H9 (cell line): ENCODE measurements at regions not wholly inside any gene's neighbourhood (a gene's known extent, or its start where the extent isn't known, plus 50 kb on each side); places are given as distances from the start of the nearest gene placed in this dataset.

ENCODE experiments used
- DNase-seq: peaks from one replicate; pipeline ENCODE4 v3.0.0-alpha.2; 2017
- H2AFZ ChIP-seq: one replicate; pipeline ENCODE4 v1.6.1; 2013; ENCODE audit warnings: mild to moderate bottlenecking, low read length, control low read depth, moderate library complexity
- H2AK5ac ChIP-seq: 2 replicates; pipeline ENCODE4 v1.6.1; 2013; ENCODE audit warnings: low read length, control low read depth, mixed read lengths; ENCODE audit not compliant: insufficient read length
- H2BK120ac ChIP-seq: one replicate; pipeline ENCODE4 v1.6.1; 2013; ENCODE audit warnings: low read depth, mild to moderate bottlenecking, low read length, control low read depth, inconsistent platforms; ENCODE audit not compliant: poor library complexity, severe bottlenecking
- H2BK12ac ChIP-seq: 2 replicates; pipeline ENCODE4 v1.6.1; 2013; ENCODE audit warnings: low read length, control low read depth, mixed read lengths, low read depth; ENCODE audit not compliant: insufficient read length
- H2BK15ac ChIP-seq: 2 replicates; pipeline ENCODE4 v1.6.1; 2013; ENCODE audit warnings: low read depth, low read length, control low read depth
- H2BK20ac ChIP-seq: one replicate; pipeline ENCODE4 v1.6.1; 2013; ENCODE audit warnings: low read depth, mild to moderate bottlenecking, low read length, control low read depth, inconsistent platforms; ENCODE audit not compliant: poor library complexity, severe bottlenecking
- H2BK5ac ChIP-seq: 2 replicates; pipeline ENCODE4 v1.6.1; 2013; ENCODE audit warnings: low read length, control low read depth, mixed read lengths; ENCODE audit not compliant: insufficient read length
- H3K14ac ChIP-seq: 2 replicates; pipeline ENCODE4 v1.6.1; 2013; ENCODE audit warnings: low read length, control low read depth; ENCODE audit not compliant: insufficient read depth
- H3K18ac ChIP-seq: 2 replicates; pipeline ENCODE4 v1.6.1; 2013; ENCODE audit warnings: low read depth, mild to moderate bottlenecking, mixed read lengths, low read length, control low read depth; ENCODE audit not compliant: insufficient read length
- H3K23ac ChIP-seq: 2 replicates; pipeline ENCODE4 v1.6.1; 2013; ENCODE audit warnings: low read length, control low read depth, mixed read lengths, low read depth; ENCODE audit not compliant: insufficient read length
- H3K23me2 ChIP-seq: 2 replicates; pipeline ENCODE4 v1.6.1; 2013; ENCODE audit warnings: low read depth, mild to moderate bottlenecking, mixed read lengths, low read length, control low read depth; ENCODE audit not compliant: insufficient read length, poor library complexity, severe bottlenecking
- H3K27ac ChIP-seq: 2 replicates; pipeline ENCODE4 v1.5.1; 2013; ENCODE audit warnings: low read length, control low read depth, mixed read lengths, low read depth; ENCODE audit not compliant: insufficient read length
- H3K27me3 ChIP-seq: 2 replicates; pipeline ENCODE4 v1.6.1; 2013; ENCODE audit warnings: low read length, control low read depth, inconsistent platforms; ENCODE audit not compliant: insufficient read depth
- H3K4ac ChIP-seq: 2 replicates; pipeline ENCODE4 v1.6.1; 2013; ENCODE audit warnings: low read depth, mild to moderate bottlenecking, control low read depth, inconsistent platforms, low read length, moderate library complexity
- H3K4me1 ChIP-seq: 2 replicates; pipeline ENCODE4 v1.6.1; 2013; ENCODE audit warnings: low read length, control low read depth, inconsistent platforms; ENCODE audit not compliant: insufficient read depth
- H3K4me2 ChIP-seq: 2 replicates; pipeline ENCODE4 v1.6.1; 2013; ENCODE audit warnings: low read length, control low read depth, mixed read lengths; ENCODE audit not compliant: insufficient read length, insufficient read depth
- H3K56ac ChIP-seq: 2 replicates; pipeline ENCODE4 v1.6.1; 2013; ENCODE audit warnings: low read depth, mild to moderate bottlenecking, mixed read lengths, low read length, control low read depth; ENCODE audit not compliant: insufficient read length
- H3K79me1 ChIP-seq: 2 replicates; pipeline ENCODE4 v1.6.1; 2013; ENCODE audit warnings: low read depth, mild to moderate bottlenecking, moderate library complexity, low read length, control low read depth, inconsistent platforms; ENCODE audit not compliant: insufficient read depth, poor library complexity, severe bottlenecking
- H3K79me2 ChIP-seq: 2 replicates; pipeline ENCODE4 v1.6.1; 2013; ENCODE audit warnings: low read length, control low read depth, inconsistent platforms; ENCODE audit not compliant: insufficient read depth
- H3K9ac ChIP-seq: 2 replicates; pipeline ENCODE4 v1.6.1; 2013; ENCODE audit warnings: low read length, control low read depth, mixed read lengths; ENCODE audit not compliant: insufficient read length; ENCODE audit errors: extremely low read depth
- H3K9me3 ChIP-seq: one replicate; pipeline ENCODE4 v1.6.1; 2013; ENCODE audit warnings: low read depth, low read length, inconsistent platforms; ENCODE audit not compliant: control insufficient read depth
- H3T11ph ChIP-seq: one replicate; pipeline ENCODE4 v1.6.1; 2013; ENCODE audit warnings: mild to moderate bottlenecking, low read length, control low read depth, inconsistent platforms
- H4K20me1 ChIP-seq: one replicate; pipeline ENCODE4 v1.6.1; 2013; ENCODE audit not compliant: control insufficient read depth, insufficient read length, insufficient read depth
- H4K5ac ChIP-seq: 2 replicates; pipeline ENCODE4 v1.6.1; 2013; ENCODE audit warnings: low read depth, mild to moderate bottlenecking, mixed read lengths, low read length, control low read depth; ENCODE audit not compliant: insufficient read length
- H4K8ac ChIP-seq: replicated peaks from 2 replicates; pipeline ENCODE4 v1.6.1; 2013; ENCODE audit warnings: low read length, control low read depth, mixed read lengths, low read depth; ENCODE audit not compliant: insufficient read length
- H4K91ac ChIP-seq: 2 replicates; pipeline ENCODE4 v1.6.1; 2013; ENCODE audit warnings: low read depth, mild to moderate bottlenecking, moderate library complexity, mixed read lengths, low read length, control low read depth; ENCODE audit not compliant: insufficient read length
- H3K27ac Mint-ChIP-seq, 3 experiments: 2 replicates in 2 of 3; 3 replicates in 1 of 3; pipeline ENCODE4 v1.8.0; 2020 to 2021; ENCODE audit warnings: mixed read lengths in 3 of 3, mild to moderate bottlenecking in 1 of 3, moderate library complexity in 1 of 3
- H3K27me3 Mint-ChIP-seq: 2 replicates; pipeline ENCODE4 v1.8.0; 2021; ENCODE audit warnings: low read depth, mild to moderate bottlenecking, moderate library complexity, mixed read lengths
- H3K36me3 Mint-ChIP-seq, 3 experiments: 2 replicates in 2 of 3; 3 replicates in 1 of 3; pipeline ENCODE4 v1.8.0; 2020 to 2021; ENCODE audit warnings: low read depth in 3 of 3, mixed read lengths in 3 of 3; ENCODE audit not compliant: insufficient read depth in 1 of 3
- H3K4me1 Mint-ChIP-seq, 2 experiments: 2 replicates each; pipeline ENCODE4 v1.8.0; 2020; ENCODE audit warnings: mixed read lengths in 2 of 2
- H3K4me3 Mint-ChIP-seq, 2 experiments: 2 replicates in 1 of 2; 3 replicates in 1 of 2; pipeline ENCODE4 v1.8.0; 2020 to 2021; ENCODE audit warnings: mild to moderate bottlenecking in 2 of 2, mixed read lengths in 2 of 2, moderate library complexity in 1 of 2
- H3K9me3 Mint-ChIP-seq, 2 experiments: 2 replicates in 1 of 2; 3 replicates in 1 of 2; pipeline ENCODE4 v1.8.0; 2020; ENCODE audit warnings: mild to moderate bottlenecking in 2 of 2, mixed read lengths in 2 of 2, moderate library complexity in 1 of 2
- CTCF ChIP-seq: fragments of 200-600 bp; sonication (generic); conservative IDR thresholded peaks from 3 replicates; pipeline ENCODE4 v1.8.0; 2021; ENCODE audit warnings: antibody characterized with exemption, mild to moderate bottlenecking
- WGBS: extraction: QIAGEN DNeasy Blood & Tissue Kit; methylation state at CpG from one replicate; pipeline ENCODE4 v1.1.7; 2013; ENCODE audit warnings: missing lambda C conversion rate, low lambda C conversion rate, mixed read lengths; ENCODE audit not compliant: insufficient read length; ENCODE audit errors: extremely low coverage; 5-methylcytosine and 5-hydroxymethylcytosine counted together

GRCh38 chr11:28703371-28703770 is 595.2 kb downstream of the METTL15 start:
- no peak overlapping the region for H3K56ac ChIP-seq
- no peak overlapping the region for H3K27ac ChIP-seq
- Mint-ChIP-seq H3K4me1 (peaks cover 1 to 3% of the 10 kb centered on the region in 2 experiments; a peak in 1 of 4 replicates), H3K27me3 (no peaks in the 10 kb centered on the region), H3K4me3 (no peak overlapping the region), H3K36me3 (no peaks in the 10 kb centered on the region), H3K9me3 (no peaks in the 10 kb centered on the region), H3K27ac (no peak overlapping the region)
- H3K4ac ChIP-seq, result no peak overlapping the region
- H4K91ac ChIP-seq, result no peak overlapping the region
- H4K20me1 ChIP-seq, result no peaks in the 10 kb centered on the region
- no peaks in the 10 kb centered on the region for H3K79me2 ChIP-seq
- no peak overlapping the region for H2AFZ ChIP-seq
- H3K23ac ChIP-seq, result no peak overlapping the region
- no peak overlapping the region for H3K4me2 ChIP-seq
- H2BK20ac ChIP-seq, result no peak overlapping the region
- H3K23me2 ChIP-seq, result no peaks in the 10 kb centered on the region
- no peak overlapping the region for H2BK15ac ChIP-seq
- H3K27me3 ChIP-seq, result no peaks in the 10 kb centered on the region
- no peaks in the 10 kb centered on the region for H3K4me1 ChIP-seq
- no peak overlapping the region for H2BK5ac ChIP-seq
- no peak overlapping the region for H3K9ac ChIP-seq
- H2BK120ac ChIP-seq, result no peak overlapping the region
- H3K18ac ChIP-seq, result no peak overlapping the region
- H2BK12ac ChIP-seq, result no peak overlapping the region
- H4K5ac ChIP-seq, result no peak overlapping the region
- no peak for DNase-seq
- no peak for TF ChIP-seq CTCF
- no CpG with 5 or more reads among the region's 4 CpGs for WGBS
- no peaks in the 10 kb centered on the region for H3K9me3 ChIP-seq
- H3K79me1 ChIP-seq, result no peaks in the 10 kb centered on the region
- H4K8ac ChIP-seq, result no peak overlapping the region
- no peak overlapping the region for H3K14ac ChIP-seq
- H3T11ph ChIP-seq, result no peak overlapping the region
- no peak overlapping the region for H2AK5ac ChIP-seq
